C4-2B (cell line): ENCODE measurements at regions not wholly inside any gene's neighbourhood (a gene's known extent, or its start where the extent isn't known, plus 50 kb on each side); places are given as distances from the start of the nearest gene placed in this dataset.

Experiments used
- H3K27ac ChIP-seq: fragments of 450-650 bp; 2 replicates; pipeline ENCODE4 v1.5.1; 2017
- ZFX ChIP-seq: fragments of 450-650 bp; IDR thresholded peaks from 2 replicates; pipeline ENCODE4 v1.6.1; 2017
- TF ChIP-seq, protein P1 (sequence below): fragments of 450-650 bp; conservative IDR thresholded peaks from 2 replicates; pipeline ENCODE4 v1.5.1; 2017; ENCODE audit warnings: mild to moderate bottlenecking

DNA sequence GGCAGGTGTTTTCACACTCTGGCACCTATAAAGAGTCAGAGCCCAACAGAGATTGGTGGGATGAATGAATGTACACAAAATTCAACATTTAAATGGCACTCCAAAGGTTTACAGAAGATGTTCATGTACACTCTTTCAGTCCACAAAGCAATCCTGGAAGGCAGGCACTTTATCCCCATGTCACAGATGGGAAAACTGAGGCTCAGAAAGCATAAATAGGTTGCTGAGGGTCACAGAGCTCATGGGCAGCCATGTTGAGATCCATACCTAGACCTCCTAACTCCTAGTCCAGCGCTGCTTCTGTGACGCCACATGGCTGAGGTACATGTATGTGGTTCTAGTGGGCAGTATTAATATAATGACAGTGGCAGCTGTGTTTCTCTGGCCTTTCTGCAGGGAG, 157.7 kb upstream of the LHX1 start:
- TF ChIP-seq, protein P1, sequence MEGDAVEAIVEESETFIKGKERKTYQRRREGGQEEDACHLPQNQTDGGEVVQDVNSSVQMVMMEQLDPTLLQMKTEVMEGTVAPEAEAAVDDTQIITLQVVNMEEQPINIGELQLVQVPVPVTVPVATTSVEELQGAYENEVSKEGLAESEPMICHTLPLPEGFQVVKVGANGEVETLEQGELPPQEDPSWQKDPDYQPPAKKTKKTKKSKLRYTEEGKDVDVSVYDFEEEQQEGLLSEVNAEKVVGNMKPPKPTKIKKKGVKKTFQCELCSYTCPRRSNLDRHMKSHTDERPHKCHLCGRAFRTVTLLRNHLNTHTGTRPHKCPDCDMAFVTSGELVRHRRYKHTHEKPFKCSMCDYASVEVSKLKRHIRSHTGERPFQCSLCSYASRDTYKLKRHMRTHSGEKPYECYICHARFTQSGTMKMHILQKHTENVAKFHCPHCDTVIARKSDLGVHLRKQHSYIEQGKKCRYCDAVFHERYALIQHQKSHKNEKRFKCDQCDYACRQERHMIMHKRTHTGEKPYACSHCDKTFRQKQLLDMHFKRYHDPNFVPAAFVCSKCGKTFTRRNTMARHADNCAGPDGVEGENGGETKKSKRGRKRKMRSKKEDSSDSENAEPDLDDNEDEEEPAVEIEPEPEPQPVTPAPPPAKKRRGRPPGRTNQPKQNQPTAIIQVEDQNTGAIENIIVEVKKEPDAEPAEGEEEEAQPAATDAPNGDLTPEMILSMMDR: no peak
- TF ChIP-seq ZFX: no peak
- no peak overlapping the region for H3K27ac ChIP-seq

DNA sequence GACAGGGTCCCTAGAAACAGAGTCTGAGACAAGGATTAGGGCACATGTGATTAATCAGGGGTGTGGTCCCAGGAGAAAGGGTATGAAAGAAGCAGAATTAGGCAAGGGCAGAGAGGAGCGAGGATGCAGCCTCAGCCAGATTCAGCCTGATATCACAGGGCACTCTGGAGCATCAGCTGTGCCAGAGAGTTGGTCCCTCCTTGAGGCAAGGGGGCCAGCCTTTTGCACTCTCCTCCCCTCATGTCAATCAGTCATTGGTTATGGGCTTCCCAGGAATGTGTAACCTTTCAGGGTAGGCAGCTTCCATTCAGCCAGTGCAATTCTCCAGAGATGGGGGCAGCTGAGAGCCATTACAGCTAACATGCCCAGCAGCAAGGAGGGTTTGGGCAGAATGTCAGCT, 152.6 kb upstream of the LHX1 start:
- H3K27ac ChIP-seq: no peak overlapping the region
- TF ChIP-seq, protein P1: no peak
- TF ChIP-seq ZFX: no peak

DNA sequence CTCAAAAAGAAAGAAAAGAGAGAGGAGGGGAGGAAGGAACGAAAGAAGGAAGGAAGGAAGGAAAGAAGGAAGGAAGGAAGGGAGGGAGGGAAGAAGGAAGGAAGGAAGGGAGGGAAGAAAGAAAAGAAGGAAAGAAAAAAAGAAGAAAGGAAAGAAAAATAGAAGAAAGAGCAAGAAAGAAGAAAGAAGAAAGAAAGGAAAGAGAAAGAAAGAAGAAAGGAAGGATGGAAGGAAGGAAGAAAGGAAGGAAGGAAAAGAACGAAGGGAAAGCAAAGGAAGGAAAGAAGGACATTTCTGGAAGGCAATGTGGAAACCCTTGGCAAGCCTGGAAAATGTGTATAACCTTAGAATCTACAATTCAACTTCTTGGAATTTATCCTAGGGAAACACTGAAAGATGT, 150.4 kb upstream of the LHX1 start:
- no peak overlapping the region for H3K27ac ChIP-seq
- TF ChIP-seq, protein P1: no peak
- no peak for TF ChIP-seq ZFX

DNA sequence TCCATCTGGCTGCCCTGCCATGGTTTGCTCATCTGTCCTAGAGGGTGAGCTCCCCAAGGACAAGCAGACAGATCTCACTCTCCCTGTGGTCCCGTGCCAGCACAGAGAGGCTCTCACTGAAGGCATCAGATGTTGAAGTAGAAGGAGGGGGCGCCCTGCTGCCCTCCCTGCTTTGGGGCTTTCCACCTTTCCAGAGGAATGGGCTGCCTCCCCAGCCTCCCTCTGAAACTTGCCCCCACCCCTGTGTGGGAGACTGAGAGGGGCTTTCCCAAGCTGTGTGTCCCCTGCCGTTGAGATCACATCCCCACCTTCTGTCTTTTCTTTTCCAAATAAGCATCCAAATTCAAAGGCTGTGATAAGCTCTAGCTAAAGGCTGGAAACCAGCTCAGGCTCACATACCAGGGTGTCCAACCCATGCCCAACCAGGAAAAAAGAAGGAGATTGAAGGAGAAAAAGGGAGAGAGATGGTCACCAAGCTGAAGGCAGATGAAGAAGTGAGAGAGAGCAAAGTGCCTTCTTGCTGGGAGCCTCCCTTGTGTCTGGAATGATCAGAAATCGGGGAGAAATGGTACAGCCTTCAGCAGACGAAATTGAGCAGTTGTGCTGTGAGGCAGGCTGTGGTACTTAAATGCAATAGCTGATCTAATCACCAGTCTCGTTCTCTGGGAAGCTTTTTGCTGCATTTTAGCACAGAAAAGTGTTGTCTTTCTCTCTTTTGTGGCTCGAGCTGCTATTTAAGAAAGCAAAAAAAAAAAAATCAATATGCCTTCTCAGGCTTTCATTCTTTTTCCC, 145.9 kb upstream of the LHX1 start:
- TF ChIP-seq, protein P1: no peak
- no peak for TF ChIP-seq ZFX
- no peak overlapping the region for H3K27ac ChIP-seq

DNA sequence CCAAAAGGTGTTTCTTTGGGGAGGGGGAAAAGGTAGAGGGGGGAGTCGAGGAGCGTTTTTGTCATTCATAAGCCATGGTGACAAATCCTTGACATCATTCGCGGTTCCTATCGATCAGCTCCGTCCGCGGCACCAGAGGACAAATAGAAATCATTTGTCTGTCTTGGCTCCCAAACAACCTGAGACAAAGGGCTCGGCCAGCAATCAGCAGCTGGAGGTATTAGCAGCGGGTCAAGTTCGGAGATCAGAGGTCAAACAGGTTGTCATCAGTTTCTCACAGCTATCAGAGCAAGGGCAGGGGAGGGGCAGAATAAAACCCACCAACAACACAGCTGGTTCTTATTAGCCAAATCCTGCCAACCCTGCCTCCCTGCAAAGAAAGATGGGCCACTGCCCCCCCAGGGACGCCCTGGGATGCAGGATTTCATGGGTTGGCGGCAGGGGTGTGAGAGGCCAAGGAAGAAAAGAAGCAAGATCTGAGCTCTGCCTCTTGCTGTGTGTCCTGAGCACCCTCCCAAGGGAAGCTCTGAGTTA, 145.3 kb upstream of the LHX1 start:
- no peak overlapping the region for H3K27ac ChIP-seq
- TF ChIP-seq ZFX: no peak
- TF ChIP-seq, protein P1: no peak

DNA sequence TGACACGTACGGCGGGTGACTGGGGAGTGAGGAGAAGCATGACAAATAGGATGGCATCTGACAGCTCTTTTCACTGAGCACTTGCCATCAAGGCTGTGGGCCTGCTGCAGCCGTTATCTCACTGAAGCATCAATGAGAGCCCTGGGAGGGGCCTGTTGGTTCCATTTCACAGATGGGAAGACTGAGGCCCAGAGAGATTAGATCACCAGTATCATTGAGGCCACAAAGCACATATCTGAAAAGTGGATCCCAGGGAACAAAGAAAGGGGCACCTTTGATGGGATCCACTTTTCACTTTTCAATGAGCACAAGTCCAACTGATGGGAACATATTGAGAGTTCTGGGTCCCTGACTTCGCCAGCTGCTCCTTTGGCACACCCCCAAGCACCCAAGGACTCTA, 144.4 kb upstream of the LHX1 start:
- H3K27ac ChIP-seq: no peak overlapping the region
- TF ChIP-seq, protein P1: no peak
- no peak for TF ChIP-seq ZFX

DNA sequence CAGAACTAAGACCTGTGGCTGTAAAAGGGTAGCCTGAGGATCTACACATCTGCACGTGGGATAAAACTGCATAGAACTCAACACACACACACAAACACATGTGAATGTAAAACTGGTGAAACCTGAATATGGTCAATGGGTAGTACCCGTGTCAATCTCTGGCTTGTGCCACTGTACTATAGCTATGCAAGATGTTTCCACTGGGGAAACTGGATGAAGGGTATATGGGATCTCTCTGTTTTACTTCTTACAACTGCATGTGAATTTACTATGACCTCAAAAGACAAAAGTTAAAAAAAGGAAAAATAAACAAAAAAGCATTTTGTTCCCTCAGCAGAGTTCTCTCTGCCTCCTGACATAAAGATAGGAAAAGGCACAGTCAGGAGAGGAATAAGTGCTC, 143.3 kb upstream of the LHX1 start:
- TF ChIP-seq, protein P1: no peak
- TF ChIP-seq ZFX: no peak
- H3K27ac ChIP-seq: no peak overlapping the region
